HG03558 (cell line): ENCODE measurements at regions not wholly inside any gene's neighbourhood (a gene's known extent, or its start where the extent isn't known, plus 50 kb on each side); places are given as distances from the start of the nearest gene placed in this dataset.
"Not testable (repeated sequence)": the region's sequence is repeated elsewhere in the genome, so short reads cannot be mapped to it uniquely, and the experiment has no call there.

Source experiments
- ATAC-seq: cut with Tn5 transposase; IDR thresholded peaks from one replicate; pipeline ENCODE4 v1.9.1; 2021; ENCODE audit warnings: moderate number of reproducible peaks; ENCODE audit not compliant: unreplicated experiment; ENCODE audit errors: extremely low read depth

DNA sequence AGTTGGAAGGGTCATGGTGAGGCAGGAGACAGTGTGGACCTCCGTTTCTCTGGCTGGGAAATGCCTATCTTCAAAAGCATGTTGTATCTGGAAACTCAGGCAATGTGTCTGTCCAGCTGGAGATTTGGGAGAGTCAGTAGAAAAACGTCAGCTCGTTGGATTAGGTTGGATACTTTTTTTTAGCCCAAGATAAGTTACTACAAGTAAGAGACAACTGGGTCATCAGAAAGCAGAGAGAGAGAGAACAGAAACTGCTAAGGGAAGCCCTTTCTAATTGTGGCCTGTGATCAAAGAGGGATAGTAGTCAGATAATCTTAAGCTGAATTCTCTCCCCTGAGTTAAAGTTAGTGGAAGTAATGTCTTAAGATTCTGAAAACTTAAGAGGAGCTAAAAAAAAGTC lies 78.9 kb upstream of the ZNF280D start:
- no peak for ATAC-seq

DNA sequence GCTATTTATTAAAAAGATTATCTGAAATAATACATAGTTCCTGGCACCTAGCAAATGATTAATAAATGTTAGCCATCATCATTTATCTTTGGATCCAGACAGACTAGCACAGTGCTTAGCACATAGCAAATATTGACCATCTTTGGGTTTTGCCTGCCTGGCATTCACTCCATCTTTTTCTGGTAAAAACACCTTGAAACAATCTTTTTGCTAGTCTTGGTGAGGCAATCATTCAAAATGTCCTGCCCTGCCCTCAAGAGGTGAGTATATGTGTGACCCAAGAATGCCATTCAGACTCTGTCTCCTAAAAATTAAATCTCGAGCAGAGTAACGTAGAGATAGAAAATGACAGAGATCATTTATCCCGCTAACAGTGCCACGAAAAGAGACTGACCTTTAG lies 78.3 kb upstream of the ZNF280D start:
- ATAC-seq: no peak

DNA sequence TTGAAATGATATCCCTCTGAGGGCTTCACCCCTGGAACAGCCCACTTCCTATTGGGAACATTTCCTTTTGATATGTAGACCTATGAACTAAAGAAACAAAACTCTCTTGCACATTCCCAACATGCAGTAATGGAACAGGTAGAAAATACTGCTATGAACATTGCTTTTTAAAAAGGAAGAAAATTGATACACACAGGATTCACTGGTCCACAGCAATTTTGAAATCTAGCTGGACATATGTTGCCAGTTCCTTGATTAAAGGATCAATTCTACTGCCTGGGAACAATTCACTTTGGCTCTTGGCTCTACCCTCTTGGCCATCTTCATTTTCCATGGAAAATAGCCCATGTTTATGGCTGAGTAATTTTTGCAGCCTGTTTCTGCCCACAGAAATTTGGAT lies 74.9 kb upstream of the ZNF280D start:
- no peak for ATAC-seq

DNA sequence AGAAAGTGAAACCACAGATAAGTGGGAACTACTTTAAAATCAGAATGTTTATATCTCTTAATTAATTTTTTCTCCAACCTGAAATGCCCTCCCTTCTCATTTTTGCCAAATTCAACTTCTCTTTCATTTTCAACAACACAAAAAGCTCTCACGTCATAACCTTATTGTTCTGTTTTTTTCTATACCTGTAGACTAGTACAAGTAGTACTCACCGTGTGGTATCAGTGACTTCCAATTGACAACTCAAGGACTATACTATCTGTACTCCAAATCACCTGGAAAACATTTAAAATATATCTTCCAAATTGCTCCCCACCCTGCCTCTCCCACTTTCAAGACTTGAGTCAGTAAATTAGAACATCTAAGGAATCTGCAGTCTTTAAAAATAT lies 72.8 kb upstream of the ZNF280D start:
- ATAC-seq: no peak

DNA sequence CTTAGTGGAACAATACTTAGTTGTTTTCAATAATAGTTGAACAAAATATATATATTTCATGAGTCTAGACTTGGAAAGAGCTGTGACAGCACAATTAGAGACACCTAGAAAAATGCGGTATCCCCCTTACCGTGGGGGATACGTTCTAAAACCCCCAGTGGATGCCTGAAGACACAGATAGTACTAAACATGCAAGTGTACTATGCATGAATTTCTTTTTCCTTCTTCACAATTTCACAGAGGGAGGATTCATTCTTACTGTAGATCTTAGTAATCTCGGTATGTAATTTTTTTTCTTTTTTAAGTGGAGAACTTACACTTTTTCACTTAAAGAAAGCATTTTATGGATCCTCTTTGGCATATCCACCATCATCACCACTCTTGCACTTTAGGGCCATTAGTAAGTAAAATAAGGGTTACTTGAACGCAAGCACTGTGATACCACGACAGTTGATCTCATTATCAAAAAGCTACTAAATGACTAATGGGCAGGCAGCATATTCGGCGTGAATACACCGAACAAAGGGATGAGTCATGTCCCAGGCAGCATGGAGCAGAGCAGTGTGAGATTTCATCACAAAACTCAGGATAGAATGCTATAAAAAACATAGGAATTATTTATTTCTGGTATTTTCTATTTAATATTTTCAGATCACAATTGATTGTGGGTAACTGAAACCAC lies 72.3 kb upstream of the ZNF280D start:
- ATAC-seq: no peak

DNA sequence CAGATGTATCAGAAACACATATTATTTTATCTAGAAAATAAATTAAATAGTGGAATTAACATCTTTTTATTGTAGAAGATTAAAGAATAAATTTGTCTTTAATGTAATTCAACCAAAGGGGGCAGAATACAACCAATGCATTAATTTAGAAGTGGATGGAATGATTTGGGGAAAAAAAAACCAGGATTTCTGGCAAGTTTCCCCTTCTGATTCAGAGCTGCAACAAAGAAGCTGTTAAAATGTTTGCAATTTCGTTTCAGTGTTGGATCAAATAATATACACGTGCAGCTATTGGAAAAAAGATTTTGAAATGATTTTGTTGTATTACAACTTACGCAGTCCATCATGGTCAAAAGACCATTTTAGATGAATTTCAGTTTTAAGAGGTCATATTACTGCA lies 71.6 kb upstream of the ZNF280D start:
- no peak for ATAC-seq

DNA sequence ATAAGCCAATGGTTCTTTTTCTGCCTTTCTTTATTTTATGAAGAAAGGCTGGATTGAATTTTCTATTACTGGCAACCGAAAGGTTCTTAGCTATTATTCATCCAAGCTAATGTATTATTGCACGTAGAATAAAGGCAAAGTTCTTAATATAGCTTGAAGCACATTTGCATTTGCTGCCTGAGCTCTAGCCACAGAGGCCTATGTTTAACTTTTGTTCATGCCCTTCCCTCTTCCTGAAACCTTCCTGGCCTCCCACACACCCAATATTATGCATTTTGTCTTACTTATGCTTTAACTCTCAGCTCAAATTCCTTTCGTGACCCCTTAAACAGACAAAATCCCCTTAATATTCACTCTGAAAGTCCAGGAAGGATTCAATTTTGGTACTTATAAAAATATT lies 71.0 kb upstream of the ZNF280D start:
- no peak for ATAC-seq

DNA sequence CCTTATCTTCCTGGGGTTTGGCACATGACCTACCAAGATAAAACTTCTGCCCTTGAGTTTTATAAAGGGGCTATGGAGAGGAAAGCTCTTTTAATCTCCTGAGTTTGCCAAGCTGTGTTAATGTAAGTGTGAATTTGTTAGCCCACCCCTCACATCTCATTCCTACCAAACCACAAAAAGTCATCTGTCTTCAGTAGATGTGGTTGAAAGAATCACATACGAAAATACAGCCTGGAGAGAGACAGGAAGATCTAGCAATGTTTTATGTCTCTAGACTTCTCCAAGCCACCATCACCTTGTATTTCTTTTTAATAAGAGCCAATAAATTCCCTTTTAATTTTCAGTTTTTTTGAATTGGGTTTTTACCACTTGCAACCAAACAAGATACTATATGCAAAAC lies 68.9 kb upstream of the ZNF280D start:
- ATAC-seq: no peak

DNA sequence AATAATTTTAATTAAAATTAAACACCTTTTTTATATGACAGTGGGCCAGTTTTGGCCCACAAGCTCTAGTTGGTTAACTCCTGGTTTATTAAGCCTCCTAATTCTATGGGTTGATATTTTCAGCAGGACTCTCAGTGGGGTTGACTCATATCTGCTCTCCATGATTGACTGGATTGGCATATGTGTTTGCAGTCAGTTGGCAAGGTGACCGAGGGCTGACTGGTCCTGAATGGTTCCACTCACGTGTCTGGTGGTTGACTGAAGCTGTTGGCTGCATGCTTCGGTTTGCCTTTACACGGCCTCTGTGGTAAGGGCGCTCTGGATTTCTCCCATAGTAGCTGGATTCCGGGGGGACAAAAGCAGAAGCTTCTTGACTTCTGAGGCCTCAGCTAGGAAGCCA lies 65.3 kb upstream of the ZNF280D start:
- ATAC-seq: peak; percentile 69

DNA sequence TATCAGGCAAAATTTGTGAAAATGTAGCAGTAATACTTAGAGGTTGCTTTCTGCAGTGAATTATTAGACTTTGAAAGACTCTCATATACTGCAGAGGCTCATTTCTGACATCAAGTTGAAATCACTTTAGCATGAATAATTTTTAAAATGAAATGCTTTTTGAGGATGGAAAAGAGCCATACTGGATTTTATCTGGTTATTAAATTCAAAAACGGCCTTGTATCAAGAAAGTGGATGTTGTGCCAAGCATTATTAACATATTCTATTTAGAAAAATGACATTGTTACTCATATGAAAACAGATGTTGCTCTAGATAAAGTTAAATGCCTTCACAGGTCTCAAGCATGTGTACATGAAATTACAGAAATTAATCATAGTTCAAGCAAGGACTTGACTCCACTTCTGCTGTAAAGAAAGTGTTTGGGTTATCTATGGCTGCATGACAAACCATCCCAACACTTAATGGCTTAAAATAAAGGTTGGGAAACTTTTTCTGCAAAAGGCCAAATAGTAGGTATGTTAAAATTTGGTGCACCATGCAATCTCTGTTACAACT lies 64.5 kb upstream of the ZNF280D start:
- ATAC-seq: no peak

DNA sequence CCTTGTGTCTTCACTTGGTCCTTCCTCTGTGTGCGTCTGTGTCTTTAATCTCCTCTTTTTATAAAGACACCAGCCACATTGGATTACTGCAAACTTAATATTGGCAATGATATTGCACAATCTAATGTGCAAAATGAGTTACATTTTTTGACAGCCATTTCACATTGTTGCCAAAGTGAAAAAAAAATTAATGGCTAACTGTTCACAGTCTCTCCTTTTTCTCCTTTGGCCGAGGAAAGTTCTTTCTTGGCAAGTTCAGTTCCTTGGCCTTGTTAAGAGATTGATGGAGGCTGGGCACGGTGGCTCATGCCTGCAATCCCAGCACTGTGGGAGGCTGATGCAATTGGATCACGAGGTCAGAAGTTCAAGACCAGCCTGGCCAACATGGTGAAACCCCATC lies 62.2 kb upstream of the ZNF280D start:
- ATAC-seq: no peak

DNA sequence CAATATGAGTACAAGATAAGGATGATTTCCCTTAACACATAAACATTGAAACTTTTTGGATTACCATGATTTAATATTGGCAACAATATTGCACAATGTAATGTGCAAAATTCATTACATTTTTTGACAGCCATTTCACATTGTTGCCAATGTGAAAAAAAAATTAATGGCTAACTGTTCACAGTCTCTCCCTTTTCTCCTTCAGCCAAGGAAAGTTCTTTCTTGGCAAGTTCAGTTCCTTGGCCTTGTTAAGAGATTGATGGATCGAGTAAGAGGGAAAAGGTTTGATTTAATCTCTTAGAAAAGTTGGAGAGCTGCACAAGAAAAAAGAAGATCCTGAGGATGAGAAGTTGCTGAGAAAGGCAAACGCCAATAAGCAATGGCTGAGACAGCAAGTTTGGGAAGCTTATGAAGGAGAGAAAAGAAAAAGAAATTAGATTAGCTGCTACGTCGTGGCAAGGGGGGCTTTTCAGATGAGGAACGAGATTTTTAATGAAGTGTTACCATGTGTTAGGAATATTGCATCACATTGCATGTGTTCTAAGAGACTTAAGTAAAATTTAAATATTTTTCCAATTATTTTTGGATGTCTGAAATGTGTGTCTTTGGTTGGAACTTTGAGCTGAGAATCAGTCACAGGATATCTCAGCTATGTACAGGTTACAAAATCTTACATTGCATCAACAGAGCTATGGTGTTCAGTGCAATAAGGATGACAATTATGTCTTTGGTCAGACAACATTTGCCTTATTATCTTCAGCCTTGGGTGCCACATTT lies 61.4 kb upstream of the ZNF280D start:
- no peak for ATAC-seq

DNA sequence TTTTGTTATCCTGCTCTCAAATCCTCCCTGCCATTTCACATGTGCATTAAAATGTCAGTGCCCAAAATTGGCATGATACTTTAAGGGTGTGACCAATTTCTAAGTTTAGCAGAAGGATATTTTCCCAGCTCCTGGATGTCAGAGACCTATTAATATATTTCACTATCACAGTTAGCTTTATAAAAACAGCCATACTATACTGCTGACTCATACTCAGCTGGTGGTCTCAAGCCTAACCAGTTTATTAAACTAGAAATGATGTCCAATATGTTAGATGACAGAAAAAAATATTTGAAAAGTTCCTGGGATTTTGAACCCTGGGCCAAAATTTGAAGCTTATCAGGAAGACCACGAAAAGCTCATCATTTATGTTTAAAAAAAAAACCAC lies 60.9 kb upstream of the ZNF280D start:
- ATAC-seq: no peak

DNA sequence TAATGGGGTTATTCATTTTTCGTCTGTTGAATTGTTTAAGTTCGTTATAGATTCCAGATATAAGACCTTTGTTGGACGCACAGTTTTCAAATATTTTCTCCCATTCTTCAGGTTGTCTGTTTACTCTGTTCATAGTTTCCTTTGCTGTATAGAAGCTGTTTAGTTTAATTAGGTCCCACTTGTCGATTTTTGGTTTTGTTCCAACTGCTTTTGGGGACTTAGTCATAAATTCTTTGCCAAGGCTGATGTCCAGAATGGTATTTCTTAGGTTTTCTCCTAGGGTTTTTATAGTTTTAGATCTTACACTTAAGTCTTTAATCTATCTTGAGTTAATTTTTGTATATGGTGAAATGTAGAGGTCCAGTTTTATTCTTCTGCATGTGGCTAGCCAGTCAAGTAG lies 58.9 kb upstream of the ZNF280D start:
- no peak for ATAC-seq

DNA sequence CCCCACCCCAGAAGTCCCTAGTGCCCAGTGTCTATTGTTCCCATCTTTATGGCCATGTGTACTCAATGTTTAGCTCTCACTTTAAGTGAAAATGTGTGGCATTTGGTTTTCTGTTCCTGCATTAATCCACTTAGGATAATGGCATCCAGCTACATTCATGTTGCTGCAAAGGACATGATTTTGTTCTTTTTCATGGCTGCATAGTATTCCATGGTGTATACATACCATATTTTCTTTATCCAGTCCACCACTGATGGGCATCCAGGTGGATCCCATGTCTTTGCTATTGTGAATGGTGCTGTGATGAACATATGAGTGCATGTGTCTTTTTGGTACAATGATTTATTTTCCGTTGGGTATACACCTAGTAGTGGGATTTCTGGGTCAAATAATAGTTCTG lies 58.2 kb upstream of the ZNF280D start:
- ATAC-seq: not testable (repeated sequence)

DNA sequence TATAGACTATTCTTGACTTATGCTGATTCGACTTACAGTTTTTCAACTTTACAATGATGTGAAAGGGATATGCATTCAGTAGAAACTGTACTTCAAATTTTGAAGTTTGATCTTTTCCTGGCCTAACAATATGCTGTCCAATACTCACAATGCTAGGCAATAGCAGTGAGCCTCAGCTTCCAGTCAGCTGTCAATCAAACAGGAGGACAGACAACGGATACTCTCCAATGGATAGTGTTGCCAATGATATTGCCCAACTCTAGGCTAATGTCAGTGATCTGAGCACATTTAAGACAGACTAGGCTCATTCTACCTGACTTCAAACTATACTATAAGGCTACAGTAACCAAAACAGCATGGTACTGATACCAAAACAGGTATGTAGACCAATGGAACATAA lies 55.0 kb upstream of the ZNF280D start:
- no peak for ATAC-seq

DNA sequence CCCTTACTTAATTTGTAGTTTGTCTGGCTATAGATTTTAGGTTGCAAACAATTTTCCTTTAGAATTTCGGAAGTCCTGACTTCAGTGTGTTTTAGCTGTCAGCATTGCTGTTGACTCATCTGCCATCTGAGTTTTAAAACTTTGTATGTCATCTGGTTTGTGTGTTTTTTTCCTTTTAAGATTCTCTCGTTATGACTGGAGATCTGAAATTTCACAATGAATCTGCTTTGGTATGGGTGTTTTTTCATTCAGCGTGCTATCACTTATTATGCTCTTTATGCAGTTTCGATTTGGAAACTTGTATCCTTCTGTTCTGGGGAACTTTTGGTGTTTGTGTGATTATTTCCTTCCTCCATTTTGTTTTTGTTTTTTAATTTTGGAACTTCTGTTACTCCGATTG lies 53.7 kb upstream of the ZNF280D start:
- ATAC-seq: peak; percentile 82

DNA sequence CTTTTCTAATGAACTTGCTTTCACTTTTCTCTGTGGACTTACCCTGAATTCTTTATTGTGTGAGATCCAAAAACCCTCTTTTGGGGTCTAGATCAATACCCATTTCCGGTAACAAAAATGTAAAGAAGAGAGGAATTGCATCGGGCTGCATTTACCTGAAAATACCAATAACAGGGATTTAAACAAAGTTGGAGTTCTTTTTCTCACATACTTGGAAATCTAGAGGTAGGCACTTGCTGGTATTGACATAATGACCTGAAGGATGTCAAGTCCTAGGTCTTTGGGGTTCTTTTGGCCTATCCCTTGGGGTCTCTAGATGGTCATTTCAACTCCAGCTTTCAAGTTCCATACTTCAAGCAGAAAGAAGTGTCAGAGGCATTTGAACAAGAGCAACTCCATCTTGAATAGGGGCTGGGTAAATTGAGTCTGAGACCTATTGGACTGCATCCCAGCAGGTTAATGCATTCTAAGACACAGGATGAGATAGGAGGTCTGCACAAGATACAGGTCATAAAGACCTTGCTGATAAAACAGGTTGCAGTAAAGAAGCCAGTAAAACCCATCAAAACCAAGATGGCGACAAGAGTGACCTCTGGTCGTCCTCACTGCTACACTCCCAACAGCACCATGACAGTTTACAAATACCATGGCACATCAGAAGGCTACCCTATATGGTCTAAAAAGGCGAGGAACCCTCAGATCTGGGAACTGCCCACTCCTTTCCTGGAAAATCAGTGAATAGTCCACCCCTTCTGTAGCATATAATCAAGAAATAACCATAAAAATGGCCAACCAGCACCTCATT lies 50.8 kb upstream of the ZNF280D start:
- ATAC-seq: no peak

DNA sequence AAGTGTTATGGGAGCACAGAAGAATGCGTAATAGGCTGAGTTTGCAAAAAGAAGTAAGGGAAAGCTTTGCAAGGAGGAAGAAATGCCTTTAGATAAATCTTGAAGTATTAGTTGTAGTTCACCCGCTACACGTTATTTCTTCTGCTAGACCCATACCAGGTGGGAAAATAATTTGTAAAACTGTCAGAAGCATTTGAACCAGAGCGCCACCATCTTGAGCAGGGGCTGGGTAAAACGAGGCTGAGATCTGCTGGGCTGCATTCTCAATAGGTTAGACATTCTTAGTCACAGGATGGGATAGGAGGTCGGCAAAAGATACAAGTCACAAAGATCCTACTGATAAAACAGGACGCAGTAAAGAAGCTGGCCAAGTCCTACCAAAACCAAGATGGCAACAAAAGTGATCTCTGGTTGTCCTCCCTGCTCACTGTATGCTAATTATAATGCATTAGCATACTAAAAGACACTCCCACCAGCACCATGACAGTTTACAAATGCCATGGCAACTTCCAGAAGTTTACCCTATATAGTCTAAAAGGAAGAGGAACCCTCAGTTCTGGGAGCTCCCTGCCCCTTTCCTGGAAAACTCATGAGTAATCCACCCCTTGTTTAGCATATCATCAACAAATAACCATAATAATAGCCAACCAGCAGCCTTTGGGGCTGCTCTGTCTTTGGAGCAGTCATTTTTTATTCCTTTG lies 50.0 kb upstream of the ZNF280D start:
- ATAC-seq: no peak
